ENCODE measurements at regions not wholly inside any gene's neighbourhood (a gene's known extent, or its start where the extent isn't known, plus 50 kb on each side); places are given as distances from the start of the nearest gene placed in this dataset.

GRCh38 chr10:113430634-113431397 lies 122.0 kb upstream of the HABP2 start:
- no peak for TF ChIP-seq ZBTB10 (tag by site-specific recombination; IDR thresholded peaks at IDR 0.05)
- TF ChIP-seq SP2 (tag by site-specific recombination; IDR thresholded peaks at IDR 0.05): no peak
- no peak for TF ChIP-seq ZNF660 (tag by site-specific recombination; IDR thresholded peaks at IDR 0.05)
- TF ChIP-seq CTCF (tag by site-specific recombination; IDR thresholded peaks at IDR 0.05): no peak
- TF ChIP-seq KLF9 (tag by site-specific recombination; IDR thresholded peaks at IDR 0.05; ENCODE audit: low read depth): no peak
- no peak for TF ChIP-seq ZNF837 (tag by site-specific recombination; IDR thresholded peaks at IDR 0.05)
- TF ChIP-seq HOXC10 (CRISPR knock-in tag; IDR thresholded peaks at IDR 0.05): no peak
- no peak for TF ChIP-seq ELK4 (IDR thresholded peaks at IDR 0.05; ENCODE audit: borderline replicate concordance, low read depth, low read length)

All from HEK293 (cell line).